Tibial nerve (tissue), 4 donors: ENCODE measurements at regions not wholly inside any gene's neighbourhood (a gene's known extent, or its start where the extent isn't known, plus 50 kb on each side); places are given as distances from the start of the nearest gene placed in this dataset.
A peak's percentile ranks its signal among the peaks of the same experiment; 100 is the strongest.

Experiments
- DNase-seq, 2 donors: peaks; one replicate each; pipeline ENCODE4 v3.0.0-alpha.2; 2019; ENCODE audit warnings: low spot score in 2 of 2
- H3K27ac ChIP-seq, 4 donors: fragments of 200-600 bp; sonication (generic) in 3 of 4; one replicate each; pipeline ENCODE4 v1.5.1; 2017 to 2019; ENCODE audit warnings: mild to moderate bottlenecking in 1 of 4
- H3K27me3 ChIP-seq, 2 donors: fragments of 200-600 bp; sonication (generic) in 1 of 2; one replicate each; pipeline versions ENCODE4 v1.5.1 to v1.6.0; 2017 to 2019
- H3K36me3 ChIP-seq, 3 donors: fragments of 200-600 bp; sonication (generic); one replicate each; pipeline ENCODE4 v1.5.1; 2018 to 2019
- H3K4me1 ChIP-seq, 4 donors: fragments of 200-600 bp; sonication (generic) in 3 of 4; one replicate each; pipeline ENCODE4 v1.5.1; 2017 to 2019
- H3K4me3 ChIP-seq, 4 donors: fragments of 200-600 bp; sonication (generic) in 3 of 4; one replicate each; pipeline ENCODE4 v1.5.1; 2017 to 2019; ENCODE audit warnings: mild to moderate bottlenecking in 1 of 4, moderate library complexity in 1 of 4
- H3K9me3 ChIP-seq, 4 donors: fragments of 200-600 bp; sonication (generic) in 3 of 4; one replicate each; pipeline ENCODE4 v1.5.1; 2017 to 2019
- CTCF ChIP-seq, 5 experiments: fragments of 200-600 bp in 3 of 5; fragments of 450-650 bp in 2 of 5; sonication (generic) in 3 of 5; IDR thresholded peaks; one replicate each; pipeline ENCODE4 v1.5.1; 2016 to 2019; ENCODE audit warnings: antibody characterized with exemption in 5 of 5, mild to moderate bottlenecking in 3 of 5, moderate library complexity in 2 of 5
- EP300 ChIP-seq, 2 donors: sonication (generic); formaldehyde crosslinking; IDR thresholded peaks; one replicate each; pipeline ENCODE4 v1.6.1; 2017; ENCODE audit warnings: antibody characterized with exemption in 2 of 2, mild to moderate bottlenecking in 1 of 2
- POLR2A ChIP-seq, 2 donors: fragments of 450-650 bp; IDR thresholded peaks; one replicate each; pipeline ENCODE4 v1.6.1; 2017; ENCODE audit warnings: antibody characterized with exemption in 2 of 2, mild to moderate bottlenecking in 2 of 2, moderate library complexity in 2 of 2
- WGBS, 2 donors: methylation state at CpG; one replicate each; pipeline ENCODE4 v1.1.5; 2018; 5-methylcytosine and 5-hydroxymethylcytosine counted together

GRCh38 chr1:221487781-221488524, 253.9 kb downstream of the DUSP10 start:
- 68% methylated on average over 8 of the region's 8 CpGs for whole genome bisulfite sequencing, 2 donors
- Histone ChIP-seq H3K36me3 (no peaks in the 10 kb centered on the region), H3K27me3 (no peaks in the 10 kb centered on the region), H3K4me3 (no peak overlapping the region), H3K4me1 (no peaks in the 10 kb centered on the region), H3K27ac (no peak overlapping the region), H3K9me3 (no peaks in the 10 kb centered on the region)
- TF ChIP-seq POLR2A (IDR thresholded peaks at IDR 0.05) (no peak), CTCF (IDR thresholded peaks at IDR 0.05) (no peak), EP300 (IDR thresholded peaks at IDR 0.05) (no peak)
- no peak for DNase-seq

GRCh38 chr1:221488550-221488949, 253.3 kb downstream of the DUSP10 start:
- H3K27me3 ChIP-seq: no peaks in the 10 kb centered on the region
- H3K4me3 ChIP-seq: no peak overlapping the region
- H3K4me1 ChIP-seq: no peaks in the 10 kb centered on the region
- H3K9me3 ChIP-seq: no peaks in the 10 kb centered on the region
- no peak overlapping the region for H3K27ac ChIP-seq
- no peaks in the 10 kb centered on the region for H3K36me3 ChIP-seq
- 90 to 91% methylated on average over 1 of the region's 1 CpG for WGBS, 2 donors
- TF ChIP-seq EP300 (IDR thresholded peaks at IDR 0.05) (no peak), CTCF (IDR thresholded peaks at IDR 0.05) (no peak), POLR2A (IDR thresholded peaks at IDR 0.05) (no peak)
- no peak for DNase-seq

- Histone ChIP-seq H3K27me3 (no peaks in the 10 kb centered on the region), H3K9me3 (no peaks in the 10 kb centered on the region), H3K36me3 (no peaks in the 10 kb centered on the region), H3K27ac (no peak overlapping the region), H3K4me1 (no peaks in the 10 kb centered on the region), H3K4me3 (no peak overlapping the region)
- 21 to 22% methylated on average over 2 of the region's 2 CpGs for WGBS, 2 donors
- TF ChIP-seq CTCF (IDR thresholded peaks at IDR 0.05) (no peak), POLR2A (IDR thresholded peaks at IDR 0.05) (no peak), EP300 (IDR thresholded peaks at IDR 0.05) (no peak)
- peak in 1 of 2 donors; percentile 12 for DNase-seq
Measured at GRCh38 chr1:221494670-221495069, 247.2 kb downstream of the DUSP10 start.

GRCh38 chr1:221497046-221497445, 244.8 kb downstream of the DUSP10 start:
- no peak for DNase-seq
- H3K9me3 ChIP-seq: no peaks in the 10 kb centered on the region
- 69% methylated on average over 3 of the region's 3 CpGs for WGBS, 2 donors
- H3K36me3 ChIP-seq: no peaks in the 10 kb centered on the region
- no peak overlapping the region for H3K4me3 ChIP-seq
- H3K4me1 ChIP-seq: no peaks in the 10 kb centered on the region
- H3K27me3 ChIP-seq: no peaks in the 10 kb centered on the region
- TF ChIP-seq CTCF (IDR thresholded peaks at IDR 0.05) (no peak), EP300 (IDR thresholded peaks at IDR 0.05) (no peak), POLR2A (IDR thresholded peaks at IDR 0.05) (no peak)
- H3K27ac ChIP-seq: no peak overlapping the region

- DNase-seq: no peak
- Histone ChIP-seq H3K9me3 (peaks cover 0 to 38% (median 2%) of the 10 kb centered on the region in 4 donors), H3K27ac (no peak overlapping the region), H3K36me3 (no peaks in the 10 kb centered on the region), H3K27me3 (no peaks in the 10 kb centered on the region), H3K4me1 (no peaks in the 10 kb centered on the region), H3K4me3 (no peak overlapping the region)
- WGBS, 2 donors: 80 to 87% methylated on average over 4 of the region's 4 CpGs
- no peak for TF ChIP-seq POLR2A (IDR thresholded peaks at IDR 0.05)
- TF ChIP-seq CTCF (IDR thresholded peaks at IDR 0.05): no peak
- TF ChIP-seq EP300 (IDR thresholded peaks at IDR 0.05): no peak
Measured at GRCh38 chr1:221503268-221503667, 238.6 kb downstream of the DUSP10 start.
